Calu3 (cell line): ENCODE measurements at regions not wholly inside any gene's neighbourhood (a gene's known extent, or its start where the extent isn't known, plus 50 kb on each side); places are given as distances from the start of the nearest gene placed in this dataset.
"Not testable (repeated sequence)": the region's sequence is repeated elsewhere in the genome, so short reads cannot be mapped to it uniquely, and the experiment has no call there.

Source experiments
- BruUV-seq: library from RNA; stranded (reverse); fragments of 400-500 nt; replicated peaks from 2 replicates; lab custom pipeline; 2021; lab: Mats Ljungman, UMichigan
- CTCF ChIA-PET: fragments of 300-600 bp; sonication (Branson Sonifier 250); formaldehyde crosslinking; loops from one replicate; lab custom pipeline; 2022; ENCODE audit warnings: antibody characterized with exemption; lab: Charles Lee
- DNase-seq: peaks from one replicate; pipeline ENCODE4 v3.0.0; 2022
- H3K27ac Mint-ChIP-seq: one replicate; pipeline ENCODE4 v1.8.0; 2022; ENCODE audit warnings: mixed read lengths; ENCODE audit not compliant: unreplicated experiment
- H3K27me3 Mint-ChIP-seq: one replicate; pipeline ENCODE4 v1.8.0; 2022; ENCODE audit warnings: mixed read lengths; ENCODE audit not compliant: unreplicated experiment
- H3K36me3 Mint-ChIP-seq: one replicate; pipeline ENCODE4 v1.8.0; 2022; ENCODE audit warnings: mild to moderate bottlenecking, moderate library complexity, mixed read lengths; ENCODE audit not compliant: insufficient read depth, unreplicated experiment
- H3K4me1 Mint-ChIP-seq: one replicate; pipeline ENCODE4 v1.8.0; 2022; ENCODE audit warnings: mild to moderate bottlenecking, low read depth, mixed read lengths; ENCODE audit not compliant: unreplicated experiment
- H3K4me3 Mint-ChIP-seq: one replicate; pipeline ENCODE4 v1.8.0; 2022; ENCODE audit warnings: mild to moderate bottlenecking, low read depth, moderate library complexity, mixed read lengths; ENCODE audit not compliant: unreplicated experiment
- H3K9me3 Mint-ChIP-seq: one replicate; pipeline ENCODE4 v1.8.0; 2022; ENCODE audit warnings: low read depth, mixed read lengths; ENCODE audit not compliant: unreplicated experiment
- intact Hi-C: fragments of 100-400 bp; cut with micrococcal nuclease; formaldehyde crosslinking; loops from one replicate; pipeline ENCODE4 v1.10.0; 2022; ENCODE audit not compliant: unreplicated experiment

GRCh38 chr17:30711176-30711575, 113.3 kb downstream of the CRLF3 start:
- peak overlapping the region; percentile 68 for H3K4me3 Mint-ChIP-seq
- BruUV-seq, CTCF ChIA-PET, H3K9me3 Mint-ChIP-seq, DNase-seq, intact Hi-C loops: not testable (repeated sequence)
- H3K36me3 Mint-ChIP-seq, result peaks cover 33% of the 10 kb centered on the region
- peaks cover 17% of the 10 kb centered on the region for H3K27me3 Mint-ChIP-seq
- H3K27ac Mint-ChIP-seq, result peak overlapping the region; percentile 28
- peaks cover 24% of the 10 kb centered on the region for H3K4me1 Mint-ChIP-seq

GRCh38 chr17:30710276-30711088, 114.0 kb downstream of the CRLF3 start:
- CTCF ChIA-PET, result interaction anchor here (0.7 kb wide), 1 partner anchor 18 kb away, joined by 3 read pairs; no protein-coding TSS in a partner anchor
- BruUV-seq, intact Hi-C loops, DNase-seq, H3K9me3 Mint-ChIP-seq: not testable (repeated sequence)
- Mint-ChIP-seq H3K4me1 (peaks cover 30% of the 10 kb centered on the region), H3K36me3 (peaks cover 33% of the 10 kb centered on the region), H3K4me3 (peak overlapping the region; percentile 68), H3K27me3 (peaks cover 24% of the 10 kb centered on the region), H3K27ac (peak overlapping the region; percentile 28)

DNA sequence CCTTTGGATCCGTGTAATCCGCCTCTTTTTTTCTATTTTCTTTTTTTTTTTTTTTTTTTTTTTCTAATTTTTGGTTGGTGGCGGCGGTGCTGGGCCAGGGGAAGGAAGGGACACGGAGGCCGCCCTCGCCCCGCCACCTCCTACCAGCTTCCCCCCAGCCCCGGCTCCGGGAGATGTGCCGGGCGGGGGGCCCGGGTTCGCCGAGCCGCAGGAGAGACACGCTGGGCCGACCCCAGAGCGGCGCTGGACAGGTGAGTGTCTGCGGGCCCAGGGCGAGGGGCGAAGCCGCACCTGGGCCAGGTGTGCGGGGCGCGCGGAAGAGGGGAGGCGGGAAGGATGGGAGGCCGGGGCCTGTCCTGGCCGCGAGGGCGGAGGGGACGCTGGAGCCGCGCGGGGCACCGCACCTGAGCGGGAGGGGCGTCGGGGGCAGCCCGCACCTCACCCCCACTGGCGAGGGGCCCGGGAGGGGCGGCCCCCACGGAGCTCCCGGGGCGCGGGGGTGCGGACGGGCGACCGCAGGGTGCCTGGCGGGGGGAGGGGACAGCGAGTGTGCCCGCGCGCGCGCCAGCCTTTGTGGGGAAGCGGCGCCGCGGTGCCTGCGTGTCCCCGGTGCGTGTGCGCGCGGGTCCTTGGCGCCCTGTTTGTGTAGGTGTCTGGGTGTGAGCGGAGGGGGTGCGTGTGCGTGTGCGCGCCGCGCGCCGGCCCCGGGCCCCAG, 114.8 kb downstream of the CRLF3 start:
- Mint-ChIP-seq H3K4me3 (peak overlapping the region; percentile 68), H3K4me1 (peaks cover 34% of the 10 kb centered on the region), H3K27me3 (peaks cover 31% of the 10 kb centered on the region), H3K36me3 (peaks cover 33% of the 10 kb centered on the region)
- H3K27ac Mint-ChIP-seq, CTCF ChIA-PET, H3K9me3 Mint-ChIP-seq, DNase-seq, BruUV-seq, intact Hi-C loops: not testable (repeated sequence)

DNA sequence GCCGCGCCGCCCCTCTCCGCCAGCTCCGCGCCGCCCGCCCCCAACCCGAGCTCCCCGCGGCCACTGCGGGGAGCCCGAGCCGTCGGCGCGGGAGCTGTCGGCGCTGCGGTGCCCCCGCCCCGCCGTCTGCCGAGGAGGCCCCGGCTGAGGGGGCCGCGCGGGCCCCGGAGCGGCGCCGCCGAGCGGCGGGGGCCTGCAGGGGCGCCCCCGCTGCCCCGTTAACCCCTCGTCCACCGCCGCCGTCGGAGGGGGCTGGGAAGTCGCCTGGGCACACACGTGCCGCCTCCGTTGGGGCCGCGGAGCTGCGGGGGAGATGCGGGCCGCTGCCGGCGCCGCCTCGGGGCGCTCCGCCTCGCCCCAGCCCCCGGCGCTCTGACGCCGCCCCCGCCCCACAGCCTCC, 115.4 kb downstream of the CRLF3 start:
- DNase-seq, result peak; percentile 24
- Mint-ChIP-seq H3K4me1 (peaks cover 34% of the 10 kb centered on the region), H3K4me3 (peak overlapping the region; percentile 71), H3K36me3 (peaks cover 33% of the 10 kb centered on the region), H3K27me3 (peaks cover 33% of the 10 kb centered on the region)
- H3K27ac Mint-ChIP-seq, CTCF ChIA-PET, BruUV-seq, intact Hi-C loops, H3K9me3 Mint-ChIP-seq: not testable (repeated sequence)

DNA sequence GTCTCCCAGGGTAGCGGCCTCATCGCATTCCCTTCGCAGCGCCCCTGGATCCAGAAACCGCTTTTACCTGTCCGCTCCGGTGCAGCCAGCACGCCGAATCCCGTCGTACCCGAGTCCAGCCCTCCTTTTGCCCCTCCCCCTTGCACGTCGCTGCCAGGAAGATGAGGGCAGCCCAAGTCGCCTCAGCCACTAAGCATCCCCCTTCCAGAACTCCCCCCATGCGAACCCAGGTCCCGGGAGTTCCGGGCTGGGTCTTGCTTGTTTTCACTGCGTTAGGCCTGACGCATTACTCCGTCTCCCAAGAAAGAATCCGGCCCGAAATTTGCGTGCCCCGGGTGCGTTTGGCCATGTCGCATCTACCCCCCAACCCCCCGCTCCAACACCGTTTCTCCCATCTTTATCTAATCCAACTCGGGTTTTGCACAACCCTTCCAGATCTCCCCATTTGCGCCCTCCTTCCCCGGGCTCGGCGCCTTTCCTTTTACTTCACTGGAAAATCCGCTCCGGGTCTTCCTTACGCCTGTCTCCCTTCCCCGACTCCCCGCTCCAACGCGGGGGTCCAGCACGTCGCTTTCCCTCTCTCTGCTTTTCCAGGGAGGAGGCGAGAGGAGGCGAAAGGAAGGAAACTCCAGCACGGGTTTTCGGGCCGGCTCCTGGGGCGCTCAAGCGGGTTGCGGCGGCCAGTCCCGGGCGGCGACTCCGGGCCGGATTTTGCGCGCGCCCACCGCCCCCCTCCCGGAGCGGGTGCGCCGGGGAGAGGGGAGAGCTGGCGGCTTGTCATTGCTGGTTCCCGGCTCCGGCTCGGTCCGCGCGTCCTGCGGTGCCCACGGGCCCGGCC, 116.0 kb downstream of the CRLF3 start:
- Mint-ChIP-seq H3K4me1 (peaks cover 34% of the 10 kb centered on the region), H3K4me3 (peak overlapping the region; percentile 71), H3K27me3 (peaks cover 33% of the 10 kb centered on the region), H3K36me3 (peaks cover 33% of the 10 kb centered on the region), H3K27ac (peak overlapping the region; percentile 6)
- intact Hi-C loops, CTCF ChIA-PET, BruUV-seq, H3K9me3 Mint-ChIP-seq: not testable (repeated sequence)
- peak; percentile 91 for DNase-seq

GRCh38 chr17:30707724-30708240, 116.7 kb downstream of the CRLF3 start:
- peaks cover 33% of the 10 kb centered on the region for H3K36me3 Mint-ChIP-seq
- peaks cover 34% of the 10 kb centered on the region for H3K4me1 Mint-ChIP-seq
- peak; percentile 22 for DNase-seq
- H3K9me3 Mint-ChIP-seq, BruUV-seq, intact Hi-C loops, CTCF ChIA-PET: not testable (repeated sequence)
- H3K4me3 Mint-ChIP-seq, result peak overlapping the region; percentile 71
- H3K27ac Mint-ChIP-seq, result peak overlapping the region; percentile 6
- peaks cover 33% of the 10 kb centered on the region for H3K27me3 Mint-ChIP-seq

DNA sequence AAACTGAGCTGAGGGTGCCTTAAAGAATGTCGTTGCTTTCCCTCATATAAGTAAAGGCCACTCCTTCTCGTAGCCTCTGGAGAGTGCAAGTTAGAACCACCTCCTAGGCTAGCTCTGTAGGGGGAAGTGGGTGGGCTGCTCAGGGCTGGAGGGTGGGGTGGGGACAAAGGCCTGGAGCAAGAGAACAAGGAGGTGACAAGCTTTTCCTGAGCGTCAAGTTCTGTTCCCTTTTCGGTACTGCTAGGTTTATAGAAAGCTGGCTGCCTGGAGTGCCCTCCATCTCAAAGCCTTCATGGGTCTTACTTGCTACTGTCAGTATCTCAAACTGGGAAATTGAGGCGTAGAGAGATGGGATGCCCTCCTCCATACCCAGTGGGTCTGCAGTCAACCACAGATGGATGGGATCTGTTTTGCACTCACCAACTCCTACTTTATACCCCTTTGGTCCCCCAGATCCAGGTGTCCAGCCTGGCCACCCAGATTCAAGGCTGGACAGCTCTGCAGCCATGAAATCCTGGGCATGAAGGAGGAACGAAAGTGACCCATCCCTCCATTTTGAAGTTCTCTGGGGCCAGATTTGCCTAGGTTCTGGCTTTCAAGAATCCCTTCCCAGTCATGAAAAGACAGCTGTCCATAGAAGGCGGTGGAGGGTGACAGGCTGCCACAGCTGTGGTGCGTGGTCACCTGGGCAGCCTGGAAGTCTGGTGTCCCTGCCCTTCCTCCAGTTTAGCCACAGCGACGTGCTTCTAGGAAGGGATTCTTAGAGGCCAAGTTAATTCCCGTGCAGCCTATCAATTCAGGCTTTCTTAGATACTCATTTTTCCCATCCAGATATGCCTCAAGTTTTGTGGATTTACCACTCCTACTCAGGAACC, 117.8 kb downstream of the CRLF3 start:
- peaks cover 34% of the 10 kb centered on the region for H3K4me1 Mint-ChIP-seq
- peak overlapping the region; percentile 71 for H3K4me3 Mint-ChIP-seq
- peaks cover 33% of the 10 kb centered on the region for H3K36me3 Mint-ChIP-seq
- DNase-seq, intact Hi-C loops, H3K9me3 Mint-ChIP-seq, CTCF ChIA-PET, BruUV-seq, H3K27ac Mint-ChIP-seq: not testable (repeated sequence)
- peaks cover 33% of the 10 kb centered on the region for H3K27me3 Mint-ChIP-seq

DNA sequence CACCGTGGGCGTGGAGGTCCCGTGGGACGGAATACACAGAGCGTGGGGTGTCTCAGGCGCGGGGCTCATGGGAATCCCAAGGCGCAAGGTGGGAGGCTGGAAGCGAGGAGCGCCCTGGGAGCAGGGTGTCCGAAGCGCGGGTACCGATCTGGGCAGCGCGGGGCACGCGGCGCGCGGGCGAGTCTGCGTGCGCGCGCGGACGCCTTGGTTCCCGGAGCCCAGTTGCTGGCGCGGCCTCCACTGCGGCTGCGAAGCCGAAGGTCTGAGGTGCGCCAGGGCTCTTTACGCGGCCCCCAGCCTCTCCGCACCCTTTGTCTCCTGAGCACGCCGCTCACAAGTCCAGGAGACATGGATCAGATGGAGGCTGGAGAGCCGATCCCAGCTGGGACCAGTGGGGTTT, 118.5 kb downstream of the CRLF3 start:
- Mint-ChIP-seq H3K36me3 (peaks cover 29% of the 10 kb centered on the region), H3K27me3 (peaks cover 33% of the 10 kb centered on the region), H3K4me3 (peak overlapping the region; percentile 36), H3K4me1 (peaks cover 33% of the 10 kb centered on the region)
- BruUV-seq, H3K27ac Mint-ChIP-seq, intact Hi-C loops, H3K9me3 Mint-ChIP-seq, CTCF ChIA-PET, DNase-seq: not testable (repeated sequence)
